ENCODE measurements at regions not wholly inside any gene's neighbourhood (a gene's known extent, or its start where the extent isn't known, plus 50 kb on each side); places are given as distances from the start of the nearest gene placed in this dataset.
"Not testable (repeated sequence)": the region's sequence is repeated elsewhere in the genome, so short reads cannot be mapped to it uniquely, and the experiment has no call there.

- no peak for DNase-seq (ENCODE audit: extremely low spot score, unreplicated experiment)
- peaks cover 4% of the 10 kb centered on the region for H3K36me3 Mint-ChIP-seq
- TF ChIP-seq CTCF (conservative IDR thresholded peaks at IDR 0.05), result no peak
- H3K4me3 Mint-ChIP-seq, result no peak overlapping the region
- no peaks in the 10 kb centered on the region for H3K27me3 Mint-ChIP-seq
- peaks cover 4% of the 10 kb centered on the region for H3K9me3 Mint-ChIP-seq
- H3K4me1 Mint-ChIP-seq (ENCODE audit: unreplicated experiment), result no peaks in the 10 kb centered on the region
- H3K27ac Mint-ChIP-seq, result no peak overlapping the region
These were observed 56.5 kb upstream of the FOXN3 start for GRCh38 chr14:89473569-89473968.

GRCh38 chr14:89470401-89470800, 53.4 kb upstream of the FOXN3 start:
- H3K9me3 Mint-ChIP-seq, result peaks cover 8% of the 10 kb centered on the region
- DNase-seq (ENCODE audit: extremely low spot score, unreplicated experiment), result no peak
- no peaks in the 10 kb centered on the region for H3K4me1 Mint-ChIP-seq (ENCODE audit: unreplicated experiment)
- no peak overlapping the region for H3K27ac Mint-ChIP-seq
- no peaks in the 10 kb centered on the region for H3K36me3 Mint-ChIP-seq
- no peak overlapping the region for H3K4me3 Mint-ChIP-seq
- no peak for TF ChIP-seq CTCF (conservative IDR thresholded peaks at IDR 0.05)
- no peaks in the 10 kb centered on the region for H3K27me3 Mint-ChIP-seq

GRCh38 chr14:89469210-89470198, 52.5 kb upstream of the FOXN3 start:
- Mint-ChIP-seq H3K27me3 (no peaks in the 10 kb centered on the region), H3K9me3 (peaks cover 8% of the 10 kb centered on the region), H3K36me3 (no peaks in the 10 kb centered on the region), H3K27ac (no peak overlapping the region), H3K4me3 (no peak overlapping the region), H3K4me1 (ENCODE audit: unreplicated experiment) (no peaks in the 10 kb centered on the region)
- TF ChIP-seq CTCF (conservative IDR thresholded peaks at IDR 0.05), result no peak
- no peak for DNase-seq (ENCODE audit: extremely low spot score, unreplicated experiment)

GRCh38 chr14:89468566-89468965, 51.5 kb upstream of the FOXN3 start:
- Mint-ChIP-seq H3K27me3 (no peaks in the 10 kb centered on the region), H3K36me3 (no peaks in the 10 kb centered on the region), H3K9me3 (peaks cover 4% of the 10 kb centered on the region), H3K27ac (no peak overlapping the region), H3K4me3 (no peak overlapping the region), H3K4me1 (ENCODE audit: unreplicated experiment) (no peaks in the 10 kb centered on the region)
- DNase-seq (ENCODE audit: extremely low spot score, unreplicated experiment), result no peak
- no peak for TF ChIP-seq CTCF (conservative IDR thresholded peaks at IDR 0.05)

GRCh38 chr14:89468030-89468429, 51.0 kb upstream of the FOXN3 start:
- H3K27ac Mint-ChIP-seq; H3K9me3 Mint-ChIP-seq; H3K27me3 Mint-ChIP-seq; DNase-seq (ENCODE audit: extremely low spot score, unreplicated experiment); H3K36me3 Mint-ChIP-seq; H3K4me3 Mint-ChIP-seq; H3K4me1 Mint-ChIP-seq (ENCODE audit: unreplicated experiment): not testable (repeated sequence)

DNA sequence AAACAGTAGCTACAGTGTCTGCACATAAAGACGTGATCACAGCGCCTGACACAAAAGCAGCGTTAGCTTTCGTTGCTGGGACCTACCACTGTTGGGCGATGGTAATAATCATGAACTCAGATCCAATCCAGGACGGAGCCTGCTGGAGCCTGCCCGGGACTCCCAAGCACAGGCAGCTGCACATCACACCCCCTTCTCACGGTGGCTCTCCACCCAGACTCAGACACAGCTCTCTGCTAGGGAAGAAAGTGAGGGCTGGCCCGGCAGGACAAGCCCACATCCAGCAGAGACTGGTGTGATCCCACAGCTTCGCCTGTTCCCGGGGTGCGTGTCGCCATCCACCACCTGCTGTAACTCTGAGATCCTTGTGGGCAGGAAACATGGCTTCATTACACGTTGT, 49.9 kb upstream of the FOXN3 start:
- Mint-ChIP-seq H3K9me3 (peaks cover 4% of the 10 kb centered on the region), H3K36me3 (no peaks in the 10 kb centered on the region), H3K27me3 (no peaks in the 10 kb centered on the region), H3K27ac (no peak overlapping the region), H3K4me3 (no peak overlapping the region), H3K4me1 (ENCODE audit: unreplicated experiment) (no peaks in the 10 kb centered on the region)
- DNase-seq (ENCODE audit: extremely low spot score, unreplicated experiment), result no peak
- no peak for TF ChIP-seq CTCF (conservative IDR thresholded peaks at IDR 0.05)
